H1 (cell line): ENCODE measurements at regions not wholly inside any gene's neighbourhood (a gene's known extent, or its start where the extent isn't known, plus 50 kb on each side); places are given as distances from the start of the nearest gene placed in this dataset.

Experiments
- CTCF ChIA-PET: fragments of 300-600 bp; sonication (Branson Sonifier 250); formaldehyde crosslinking; loops from one replicate; lab custom pipeline; 2021; ENCODE audit not compliant: partially characterized antibody; lab: Charles Lee
- POLR2A ChIA-PET: fragments of 300-600 bp; sonication (Branson Sonifier 250); formaldehyde crosslinking; loops from one replicate; lab custom pipeline; 2021; ENCODE audit warnings: inconsistent platforms; ENCODE audit not compliant: partially characterized antibody; lab: Charles Lee
- DNase-seq, 2 experiments: peaks; one replicate each; pipeline versions ENCODE4 v3.0.0 to v3.0.0-alpha.2; 2010 to 2022; ENCODE audit warnings: low spot score in 2 of 2, low read depth in 1 of 2, mixed read lengths in 1 of 2
- FAIRE-seq: peaks from 2 replicates; lab custom pipeline; 2011; peaks lifted over from hg19 to GRCh38; lab: Jason Lieb, UNC
- H2AFZ ChIP-seq: 2 replicates; pipeline ENCODE4 v1.8.1; 2012; ENCODE audit warnings: low read length, inconsistent platforms
- H2AK5ac ChIP-seq: 2 replicates; pipeline ENCODE4 v1.6.1; 2013; ENCODE audit warnings: low read depth, low read length
- H2BK120ac ChIP-seq: replicated peaks from 2 replicates; pipeline ENCODE3; 2013; ENCODE audit warnings: low read depth, low read length, inconsistent platforms
- H2BK12ac ChIP-seq: 2 replicates; pipeline ENCODE4 v1.6.1; 2013; ENCODE audit warnings: low read depth, low read length
- H2BK15ac ChIP-seq: 2 replicates; pipeline ENCODE4 v1.6.1; 2013; ENCODE audit warnings: low read length
- H2BK20ac ChIP-seq: 2 replicates; pipeline ENCODE4 v1.6.1; 2013; ENCODE audit warnings: low read length
- H2BK5ac ChIP-seq: 2 replicates; pipeline ENCODE4 v1.6.1; 2013; ENCODE audit warnings: low read depth, low read length
- H3K14ac ChIP-seq: 2 replicates; pipeline ENCODE4 v1.6.1; 2013; ENCODE audit warnings: inconsistent platforms; ENCODE audit not compliant: insufficient read length
- H3K18ac ChIP-seq: 2 replicates; pipeline ENCODE4 v1.6.1; 2013; ENCODE audit warnings: low read length; ENCODE audit errors: extremely low read depth
- H3K23ac ChIP-seq: 2 replicates; pipeline ENCODE4 v1.6.1; 2013; ENCODE audit warnings: inconsistent platforms; ENCODE audit not compliant: insufficient read length
- H3K23me2 ChIP-seq: 2 replicates; pipeline ENCODE4 v1.6.1; 2013; ENCODE audit warnings: low read depth, low read length
- H3K27ac ChIP-seq: 2 replicates; pipeline ENCODE4 v1.6.1; 2011; ENCODE audit warnings: low read depth, low read length, inconsistent platforms
- H3K27me3 ChIP-seq, 4 experiments: replicated peaks in 1 of 4; 1 replicate in 1 of 4; 2 replicates in 3 of 4; pipeline versions ENCODE4 v1.6.1 to v1.8.1; 2011 to 2013; ENCODE audit warnings: low read length in 3 of 4, mild to moderate bottlenecking in 3 of 4, inconsistent platforms in 2 of 4, mixed read lengths in 2 of 4, moderate library complexity in 1 of 4; ENCODE audit not compliant: control insufficient read depth in 3 of 4, insufficient read depth in 3 of 4; ENCODE audit errors: extremely low read depth in 1 of 4
- H3K36me3 ChIP-seq, 4 experiments: 2 replicates each; pipeline versions ENCODE4 v1.6.1 to v1.8.1; 2011 to 2013; ENCODE audit warnings: mild to moderate bottlenecking in 4 of 4, low read length in 3 of 4, moderate library complexity in 2 of 4, control low read depth in 1 of 4, inconsistent platforms in 1 of 4; ENCODE audit not compliant: insufficient read depth in 4 of 4, control insufficient read depth in 2 of 4
- H3K4ac ChIP-seq: replicated peaks from 2 replicates; pipeline ENCODE3; 2013; ENCODE audit warnings: low read length, low read depth, mixed read lengths, inconsistent platforms; ENCODE audit not compliant: insufficient read length
- H3K4me1 ChIP-seq, 4 experiments: replicated peaks in 1 of 4; 1 replicate in 1 of 4; 2 replicates in 3 of 4; pipeline versions ENCODE4 v1.6.1 to v1.8.1; 2011 to 2013; ENCODE audit warnings: low read length in 3 of 4, inconsistent platforms in 2 of 4, mixed read lengths in 1 of 4; ENCODE audit not compliant: insufficient read depth in 4 of 4, control insufficient read depth in 3 of 4
- H3K4me2 ChIP-seq, 2 experiments: 2 replicates each; pipeline versions ENCODE4 v1.6.1 to v1.8.1; 2011 to 2013; ENCODE audit warnings: low read depth in 2 of 2, low read length in 2 of 2, control low read depth in 1 of 2, inconsistent platforms in 1 of 2, mild to moderate bottlenecking in 1 of 2; ENCODE audit not compliant: insufficient read depth in 1 of 2
- H3K4me3 ChIP-seq, 4 experiments: fragments of 200-600, 300-600 bp in 1 of 4; sonication (generic), shearing (Covaris generic), sonication (Bioruptor Twin) in 1 of 4; 2 replicates each; pipeline versions ENCODE4 v1.5.1 to v1.8.1; 2011 to 2016; ENCODE audit warnings: low read length in 4 of 4, low read depth in 3 of 4, control low read depth in 2 of 4, inconsistent platforms in 2 of 4, mild to moderate bottlenecking in 2 of 4, mixed read lengths in 1 of 4, moderate library complexity in 1 of 4; ENCODE audit not compliant: insufficient read depth in 2 of 4; ENCODE audit errors: extremely low read depth in 1 of 4
- H3K56ac ChIP-seq: replicated peaks from 2 replicates; pipeline ENCODE3; 2013; ENCODE audit warnings: low read depth, mild to moderate bottlenecking, mixed read lengths, low read length, inconsistent platforms; ENCODE audit not compliant: insufficient read length
- H3K79me1 ChIP-seq: 2 replicates; pipeline ENCODE4 v1.6.1; 2013; ENCODE audit warnings: low read depth, low read length, control low read depth
- H3K79me2 ChIP-seq, 2 experiments: 2 replicates each; pipeline versions ENCODE4 v1.6.1 to v1.8.1; 2012 to 2013; ENCODE audit warnings: low read length in 2 of 2, mild to moderate bottlenecking in 2 of 2, inconsistent platforms in 1 of 2; ENCODE audit not compliant: insufficient read depth in 2 of 2, control insufficient read depth in 1 of 2
- H3K9ac ChIP-seq, 4 experiments: replicated peaks in 1 of 4; 1 replicate in 1 of 4; 2 replicates in 3 of 4; pipeline versions ENCODE4 v1.6.1 to v1.8.1; 2011 to 2013; ENCODE audit warnings: low read depth in 3 of 4, low read length in 3 of 4, control low read depth in 2 of 4, mild to moderate bottlenecking in 2 of 4, moderate library complexity in 2 of 4, inconsistent platforms in 1 of 4; ENCODE audit errors: extremely low read depth in 1 of 4
- H3K9me3 ChIP-seq, 2 experiments: 2 replicates each; pipeline versions ENCODE4 v1.6.1 to v1.8.1; 2012 to 2013; ENCODE audit warnings: mild to moderate bottlenecking in 2 of 2, moderate library complexity in 2 of 2, control low read depth in 1 of 2, inconsistent platforms in 1 of 2, low read depth in 1 of 2, low read length in 1 of 2, mixed read lengths in 1 of 2; ENCODE audit not compliant: insufficient read depth in 2 of 2
- H4K20me1 ChIP-seq, 2 experiments: replicated peaks in 1 of 2; 2 replicates each; pipeline versions ENCODE3 to v1.8.1; 2011 to 2013; ENCODE audit warnings: inconsistent platforms in 2 of 2, low read length in 2 of 2, mild to moderate bottlenecking in 1 of 2; ENCODE audit not compliant: insufficient read depth in 2 of 2, control insufficient read depth in 1 of 2
- H4K5ac ChIP-seq: 2 replicates; pipeline ENCODE4 v1.6.1; 2013; ENCODE audit warnings: low read length, low read depth, mixed read lengths, inconsistent platforms; ENCODE audit not compliant: insufficient read length
- H4K8ac ChIP-seq: 2 replicates; pipeline ENCODE4 v1.8.0; 2013; ENCODE audit warnings: mild to moderate bottlenecking, moderate library complexity, low read length, inconsistent platforms; ENCODE audit not compliant: insufficient read depth; ENCODE audit errors: extremely low read depth
- H4K91ac ChIP-seq: replicated peaks from 2 replicates; pipeline ENCODE3; 2013; ENCODE audit warnings: low read length, mixed read lengths, inconsistent platforms; ENCODE audit not compliant: insufficient read length
- GABPA ChIP-seq: IDR thresholded peaks from 2 replicates; pipeline ENCODE4 v1.6.1; 2011; ENCODE audit warnings: mild to moderate bottlenecking, low read length, moderate library complexity, borderline replicate concordance; ENCODE audit not compliant: insufficient read depth
- KDM4A ChIP-seq: IDR thresholded peaks from one replicate; pipeline ENCODE4 v1.7.1; 2012; ENCODE audit warnings: low read depth, mild to moderate bottlenecking, moderate library complexity, low read length, inconsistent platforms; ENCODE audit not compliant: severe bottlenecking
- POLR2A ChIP-seq, 2 experiments: IDR thresholded peaks; 1 replicate in 1 of 2; 2 replicates in 1 of 2; pipeline ENCODE4 v1.6.1; 2011; ENCODE audit warnings: low read depth in 2 of 2, low read length in 2 of 2, mild to moderate bottlenecking in 2 of 2; ENCODE audit errors: control extremely low read depth in 1 of 2
- SIN3A ChIP-seq, 2 experiments: IDR thresholded peaks in 1 of 2; conservative IDR thresholded peaks in 1 of 2; 2 replicates each; pipeline ENCODE4 v1.6.1; 2011 to 2012; ENCODE audit warnings: low read length in 2 of 2, improper control_type of control experiment in 1 of 2, low read depth in 1 of 2, mild to moderate bottlenecking in 1 of 2
- SP2 ChIP-seq: IDR thresholded peaks from 2 replicates; pipeline ENCODE4 v1.6.1; 2012; ENCODE audit warnings: mild to moderate bottlenecking, low read length, inconsistent platforms
- WGBS, 2 experiments: shearing (Covaris generic) in 1 of 2; methylation state at CpG; one replicate each; pipeline versions ENCODE4 v1.1.6 to v1.1.7; 2013 to 2015; ENCODE audit warnings: low lambda C conversion rate in 2 of 2, mixed read lengths in 2 of 2, inconsistent platforms in 1 of 2, low coverage in 1 of 2, missing lambda C conversion rate in 1 of 2; ENCODE audit not compliant: insufficient replicate concordance in 2 of 2, insufficient coverage in 1 of 2, insufficient read length in 1 of 2; ENCODE audit errors: extremely low coverage in 1 of 2, missing lambda C conversion rate in 1 of 2; 5-methylcytosine and 5-hydroxymethylcytosine counted together
- TF ChIP-seq, protein P1 (sequence below): IDR thresholded peaks from 2 replicates; pipeline ENCODE4 v1.6.1; 2011; ENCODE audit warnings: low read depth, mild to moderate bottlenecking, low read length; ENCODE audit not compliant: insufficient read depth

DNA sequence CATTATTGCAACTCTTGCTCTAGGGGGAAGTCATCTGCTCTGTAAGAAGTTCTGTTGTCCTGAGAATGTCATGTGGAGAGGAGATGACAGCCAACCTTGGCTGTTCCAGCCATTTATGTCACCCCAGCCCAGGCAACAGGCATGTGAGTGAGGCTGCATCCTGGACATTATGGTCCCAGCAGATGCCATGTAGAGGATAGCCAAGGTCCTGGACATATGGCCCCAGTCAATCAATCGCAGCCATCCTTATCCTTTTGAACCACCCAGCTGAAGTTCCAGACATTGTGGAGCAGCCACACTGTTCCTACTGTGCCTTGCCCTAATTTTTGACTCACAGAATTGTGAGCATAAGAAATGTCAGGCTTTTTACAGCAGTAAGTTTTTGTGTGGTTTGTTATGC is 84.9 kb downstream of the AVPR1A start:
- H3K23me2 ChIP-seq = no peaks in the 10 kb centered on the region
- WGBS, 2 experiments = 92% methylated on average over 1 of the region's 1 CpG; no CpG with 5 or more reads in 1 of the 2 experiments
- no peaks in the 10 kb centered on the region for H3K79me2 ChIP-seq
- H2AK5ac ChIP-seq = no peak overlapping the region
- no peaks in the 10 kb centered on the region for H3K36me3 ChIP-seq
- no peak overlapping the region for H2AFZ ChIP-seq
- H4K8ac ChIP-seq = no peak overlapping the region
- H2BK12ac ChIP-seq = no peak overlapping the region
- FAIRE-seq (no peak), DNase-seq (no peak)
- no peak overlapping the region for H3K18ac ChIP-seq
- no peaks in the 10 kb centered on the region for H3K9me3 ChIP-seq
- no peak overlapping the region for H3K56ac ChIP-seq
- H3K27ac ChIP-seq = no peak overlapping the region
- CTCF ChIA-PET = interaction anchor here (4.2 to 5.7 kb wide), 3 partner anchors 72 to 266 kb away, joined by 32 to 65 read pairs (median 35); no protein-coding TSS in a partner anchor
- H2BK20ac ChIP-seq = no peak overlapping the region
- H3K4me1 ChIP-seq = peaks cover 0 to 5% (median 1%) of the 10 kb centered on the region in 4 experiments; a peak in 3 of 7 replicates
- H3K9ac ChIP-seq = no peak overlapping the region
- no peak overlapping the region for H4K5ac ChIP-seq
- H3K4me2 ChIP-seq = no peak overlapping the region
- no peak for TF ChIP-seq GABPA
- TF ChIP-seq, protein P1, sequence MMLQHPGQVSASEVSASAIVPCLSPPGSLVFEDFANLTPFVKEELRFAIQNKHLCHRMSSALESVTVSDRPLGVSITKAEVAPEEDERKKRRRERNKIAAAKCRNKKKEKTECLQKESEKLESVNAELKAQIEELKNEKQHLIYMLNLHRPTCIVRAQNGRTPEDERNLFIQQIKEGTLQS = no peak
- no peak for TF ChIP-seq SP2
- no peak for TF ChIP-seq POLR2A (IDR thresholded peaks at IDR 0.05; ENCODE audit: control extremely low read depth in 1 of 2, low read depth in 2 of 2, low read length in 2 of 2)
- no peak for TF ChIP-seq SIN3A (conservative IDR thresholded peaks at IDR 0.05 in 1 of 2, IDR thresholded peaks at IDR 0.05 in 1 of 2; ENCODE audit: low read depth in 1 of 2, low read length in 2 of 2)
- TF ChIP-seq KDM4A = no peak
- no peak overlapping the region for H2BK120ac ChIP-seq
- H2BK5ac ChIP-seq = no peak overlapping the region
- no peaks in the 10 kb centered on the region for H4K20me1 ChIP-seq
- no peak overlapping the region for H3K14ac ChIP-seq
- H4K91ac ChIP-seq = no peak overlapping the region
- POLR2A ChIA-PET = no interaction called here
- no peak overlapping the region for H3K4me3 ChIP-seq
- no peak overlapping the region for H3K4ac ChIP-seq
- H2BK15ac ChIP-seq = no peak overlapping the region
- no peaks in the 10 kb centered on the region for H3K79me1 ChIP-seq
- no peak overlapping the region for H3K23ac ChIP-seq
- no peaks in the 10 kb centered on the region for H3K27me3 ChIP-seq
